Brain microvascular endothelial cell (primary cell): ENCODE measurements at regions not wholly inside any gene's neighbourhood (a gene's known extent, or its start where the extent isn't known, plus 50 kb on each side); places are given as distances from the start of the nearest gene placed in this dataset.

ENCODE experiments used
- DNase-seq: peaks from one replicate; pipeline ENCODE4 v3.0.0-alpha.2; 2020
- H3K27ac ChIP-seq: fragments of 250-450 bp; sonication (Bioruptor Pico); 2 replicates; pipeline ENCODE4 v1.5.1; 2020; ENCODE audit warnings: mild to moderate bottlenecking, moderate library complexity
- H3K27me3 ChIP-seq: fragments of 250-450 bp; sonication (Bioruptor Pico); replicated peaks from 2 replicates; pipeline ENCODE4 v1.5.1; 2020; ENCODE audit warnings: mild to moderate bottlenecking
- H3K36me3 ChIP-seq: fragments of 250-450 bp; sonication (Bioruptor Pico); replicated peaks from 2 replicates; pipeline ENCODE4 v1.5.1; 2020; ENCODE audit warnings: mild to moderate bottlenecking
- H3K4me3 ChIP-seq: 2 replicates; pipeline ENCODE4 v1.5.1; 2011; ENCODE audit warnings: low read depth, mild to moderate bottlenecking, control low read depth, low read length, moderate library complexity
- CTCF ChIP-seq: IDR thresholded peaks from 2 replicates; pipeline ENCODE4 v1.5.1; 2011; ENCODE audit warnings: low read depth, mild to moderate bottlenecking, moderate library complexity, low read length, control low read depth, inconsistent platforms; ENCODE audit errors: missing control alignments
- in situ Hi-C: cut with HindIII; loops from 2 replicates; pipeline ENCODE4 v1.10.0; 2017; ENCODE audit warnings: low sequenced_read_pairs, low pct_ligation_motif_present

GRCh38 chr2:2859732-2860131, 517.9 kb downstream of the EIPR1 start:
- in situ Hi-C loops = no loop called here
- H3K36me3 ChIP-seq = no peaks in the 10 kb centered on the region
- no peak for TF ChIP-seq CTCF
- no peaks in the 10 kb centered on the region for H3K27me3 ChIP-seq
- H3K4me3 ChIP-seq = no peak overlapping the region
- no peak for DNase-seq
- H3K27ac ChIP-seq = no peak overlapping the region

- no peaks in the 10 kb centered on the region for H3K36me3 ChIP-seq
- no peak overlapping the region for H3K4me3 ChIP-seq
- H3K27ac ChIP-seq = no peak overlapping the region
- no peak for TF ChIP-seq CTCF
- no peaks in the 10 kb centered on the region for H3K27me3 ChIP-seq
- no peak for DNase-seq
- in situ Hi-C loops = no loop called here
These were observed 518.5 kb downstream of the EIPR1 start for GRCh38 chr2:2859164-2859563.

GRCh38 chr2:2856723-2857415, 520.7 kb downstream of the EIPR1 start:
- TF ChIP-seq CTCF = no peak
- Histone ChIP-seq H3K27ac (no peak overlapping the region), H3K27me3 (no peaks in the 10 kb centered on the region), H3K4me3 (no peak overlapping the region), H3K36me3 (no peaks in the 10 kb centered on the region)
- in situ Hi-C loops = no loop called here
- DNase-seq = no peak

GRCh38 chr2:2855297-2855696, 522.3 kb downstream of the EIPR1 start:
- Histone ChIP-seq H3K36me3 (no peaks in the 10 kb centered on the region), H3K27me3 (no peaks in the 10 kb centered on the region), H3K4me3 (no peak overlapping the region), H3K27ac (no peak overlapping the region)
- in situ Hi-C loops = no loop called here
- no peak for DNase-seq
- TF ChIP-seq CTCF = no peak

GRCh38 chr2:2853346-2853745, 522.3 kb upstream of the MYT1L start:
- in situ Hi-C loops = no loop called here
- TF ChIP-seq CTCF = no peak

More at GRCh38 chr2:2853346-2853745, 522.3 kb upstream of the MYT1L start:
- no peaks in the 10 kb centered on the region for H3K27me3 ChIP-seq
- no peak overlapping the region for H3K4me3 ChIP-seq
- no peak for DNase-seq
- no peak overlapping the region for H3K27ac ChIP-seq
- H3K36me3 ChIP-seq = no peaks in the 10 kb centered on the region
